IMR-90 (cell line): ENCODE measurements at regions not wholly inside any gene's neighbourhood (a gene's known extent, or its start where the extent isn't known, plus 50 kb on each side); places are given as distances from the start of the nearest gene placed in this dataset.

Source experiments
- ATAC-seq: fragments of 200-7000 bp; cut with Tn5 transposase; 2 replicates; pipeline ENCODE4 v1.9.1; 2020; ENCODE audit warnings: low read depth, mild to moderate bottlenecking, moderate library complexity
- BruUV-seq: library from RNA; stranded (reverse); fragments of 400-500 nt; replicated peaks from 2 replicates; lab custom pipeline; 2021; lab: Mats Ljungman, UMichigan
- CTCF ChIA-PET: fragments of 300-600 bp; formaldehyde crosslinking; extraction: SDS; loops from one replicate; lab custom pipeline; 2021; ENCODE audit warnings: antibody characterized with exemption; lab: Yijun Ruan, JAX
- POLR2A ChIA-PET: fragments of 300-600 bp; sonication (Branson Sonifier 250); formaldehyde crosslinking; loops from one replicate; lab custom pipeline; 2022; ENCODE audit warnings: antibody characterized with exemption; ENCODE audit not compliant: unreplicated experiment; lab: Charles Lee
- DNase-seq: peaks from one replicate; pipeline ENCODE4 v3.0.0; 2013
- H2AFZ ChIP-seq: replicated peaks from 2 replicates; pipeline ENCODE3; 2013; ENCODE audit warnings: low read length, mild to moderate bottlenecking; ENCODE audit not compliant: poor library complexity
- H2AK5ac ChIP-seq: 2 replicates; pipeline ENCODE4 v1.6.1; 2013; ENCODE audit warnings: low read depth, low read length, inconsistent platforms
- H2AK9ac ChIP-seq: replicated peaks from 2 replicates; pipeline ENCODE3; 2013; ENCODE audit warnings: mild to moderate bottlenecking, low read depth, low read length, moderate library complexity; ENCODE audit not compliant: poor library complexity
- H2BK120ac ChIP-seq: 2 replicates; pipeline ENCODE4 v1.6.1; 2013; ENCODE audit warnings: low read depth, low read length, inconsistent platforms
- H2BK15ac ChIP-seq: 3 replicates; pipeline ENCODE4 v1.6.1; 2013; ENCODE audit warnings: low read depth, low read length, inconsistent platforms
- H2BK20ac ChIP-seq: 2 replicates; pipeline ENCODE4 v1.6.1; 2013; ENCODE audit warnings: low read depth, mild to moderate bottlenecking, inconsistent platforms, low read length, moderate library complexity
- H2BK5ac ChIP-seq: 2 replicates; pipeline ENCODE4 v1.6.1; 2013; ENCODE audit warnings: mild to moderate bottlenecking, low read depth, low read length, inconsistent platforms; ENCODE audit not compliant: poor library complexity, severe bottlenecking
- H3K14ac ChIP-seq: replicated peaks from 2 replicates; pipeline ENCODE4 v1.6.1; 2013; ENCODE audit warnings: low read depth, low read length, inconsistent platforms
- H3K18ac ChIP-seq: 2 replicates; pipeline ENCODE4 v1.6.1; 2013; ENCODE audit warnings: low read depth, low read length, control low read depth
- H3K23ac ChIP-seq: 2 replicates; pipeline ENCODE4 v1.6.1; 2013; ENCODE audit warnings: low read depth, low read length, inconsistent platforms
- H3K27ac ChIP-seq: 2 replicates; pipeline ENCODE4 v1.5.1; 2013; ENCODE audit warnings: mild to moderate bottlenecking, control low read depth, low read length; ENCODE audit not compliant: insufficient read depth
- H3K27me3 ChIP-seq: 2 replicates; pipeline ENCODE4 v1.6.1; 2013; ENCODE audit warnings: low read length; ENCODE audit not compliant: control insufficient read depth, insufficient read depth
- H3K36me3 ChIP-seq: 2 replicates; pipeline ENCODE4 v1.6.1; 2013; ENCODE audit warnings: low read length, mixed read lengths; ENCODE audit not compliant: control insufficient read depth, insufficient read depth
- H3K4ac ChIP-seq: 2 replicates; pipeline ENCODE4 v1.6.1; 2013; ENCODE audit warnings: low read depth, low read length, inconsistent platforms
- H3K4me1 ChIP-seq: 2 replicates; pipeline ENCODE4 v1.6.1; 2013; ENCODE audit warnings: low read length, mixed read lengths; ENCODE audit not compliant: control insufficient read depth, insufficient read depth
- H3K4me2 ChIP-seq: 2 replicates; pipeline ENCODE4 v1.6.1; 2013; ENCODE audit warnings: low read depth, mild to moderate bottlenecking, control low read depth, low read length, moderate library complexity
- H3K4me3 ChIP-seq: 2 replicates; pipeline ENCODE4 v1.5.1; 2013; ENCODE audit warnings: low read depth, mild to moderate bottlenecking, control low read depth, low read length, moderate library complexity; ENCODE audit not compliant: insufficient read depth
- H3K56ac ChIP-seq: 2 replicates; pipeline ENCODE4 v1.6.1; 2013; ENCODE audit warnings: low read length, inconsistent platforms; ENCODE audit not compliant: insufficient read depth; ENCODE audit errors: extremely low read depth
- H3K79me1 ChIP-seq, 2 experiments: 2 replicates each; pipeline ENCODE4 v1.6.1; 2013; ENCODE audit warnings: low read length in 2 of 2, inconsistent platforms in 1 of 2, low read depth in 1 of 2
- H3K9ac ChIP-seq: 2 replicates; pipeline ENCODE4 v1.6.1; 2013; ENCODE audit warnings: low read depth, low read length, control low read depth
- H3K9me1 ChIP-seq: 2 replicates; pipeline ENCODE4 v1.6.1; 2013; ENCODE audit warnings: low read length, inconsistent platforms; ENCODE audit not compliant: insufficient read depth
- H3K9me3 ChIP-seq: 2 replicates; pipeline ENCODE4 v1.6.1; 2013; ENCODE audit warnings: low read length; ENCODE audit not compliant: control insufficient read depth, insufficient read depth
- H4K20me1 ChIP-seq: 2 replicates; pipeline ENCODE4 v1.6.1; 2013; ENCODE audit warnings: low read length, inconsistent platforms; ENCODE audit not compliant: insufficient read depth
- H4K5ac ChIP-seq: 2 replicates; pipeline ENCODE4 v1.6.1; 2013; ENCODE audit warnings: mild to moderate bottlenecking, low read depth, low read length, control low read depth
- H4K8ac ChIP-seq, 2 experiments: 2 replicates each; pipeline ENCODE4 v1.6.1; 2013; ENCODE audit warnings: low read depth in 2 of 2, low read length in 2 of 2, control low read depth in 1 of 2, inconsistent platforms in 1 of 2
- H4K91ac ChIP-seq: 2 replicates; pipeline ENCODE4 v1.6.1; 2013; ENCODE audit warnings: low read depth, low read length, inconsistent platforms; ENCODE audit not compliant: insufficient read depth
- CHD1 ChIP-seq: IDR thresholded peaks from 2 replicates; pipeline ENCODE4 v1.6.1; 2012; ENCODE audit warnings: low read depth, low read length, improper control_type of control experiment
- MAFK ChIP-seq: IDR thresholded peaks from 2 replicates; pipeline ENCODE4 v1.6.1; 2012; ENCODE audit warnings: low read depth, low read length, improper control_type of control experiment
- MAZ ChIP-seq: IDR thresholded peaks from 2 replicates; pipeline ENCODE4 v1.6.1; 2012; ENCODE audit warnings: low read depth, mild to moderate bottlenecking, low read length, improper control_type of control experiment, moderate library complexity, borderline replicate concordance
- MXI1 ChIP-seq: IDR thresholded peaks from 2 replicates; pipeline ENCODE4 v1.6.1; 2012; ENCODE audit warnings: low read depth, mild to moderate bottlenecking, low read length, moderate library complexity, borderline replicate concordance
- RCOR1 ChIP-seq: IDR thresholded peaks from 2 replicates; pipeline ENCODE4 v1.6.1; 2012; ENCODE audit warnings: mild to moderate bottlenecking, low read length, improper control_type of control experiment; ENCODE audit not compliant: insufficient replicate concordance
- USF2 ChIP-seq: fragments of 150-350 bp; IDR thresholded peaks from 2 replicates; pipeline ENCODE4 v1.6.1; 2017; ENCODE audit warnings: mild to moderate bottlenecking, antibody characterized with exemption, low read length, low read depth
- WGBS, 2 experiments: methylation state at CpG; one replicate each; pipeline versions ENCODE4 v1.1.5 to v1.1.7; 2013; ENCODE audit warnings: missing lambda C conversion rate in 2 of 2; ENCODE audit not compliant: insufficient read length in 1 of 2; ENCODE audit errors: extremely low coverage in 2 of 2; 5-methylcytosine and 5-hydroxymethylcytosine counted together
- dilution Hi-C: fragments of 300-500 bp; cut with HindIII; formaldehyde crosslinking; loops from one replicate; pipeline ENCODE4 v1.14.3; 2018; ENCODE audit warnings: low sequenced_read_pairs; ENCODE audit not compliant: unreplicated experiment
- in situ Hi-C: fragments of 300-500 bp; cut with MboI; formaldehyde crosslinking; loops from 3 replicates; pipeline ENCODE4 v1.14.3; 2019; ENCODE audit warnings: low sequenced_read_pairs, inconsistent platforms, mixed read lengths
- intact Hi-C: fragments of 100-400 bp; cut with micrococcal nuclease; formaldehyde crosslinking; loops from 2 replicates; pipeline ENCODE4 v1.10.0; 2022

- Histone ChIP-seq H4K91ac (no peak overlapping the region), H2AK9ac (no peak overlapping the region), H2BK5ac (no peak overlapping the region), H3K18ac (no peak overlapping the region), H2BK120ac (no peak overlapping the region), H3K14ac (no peak overlapping the region), H2BK15ac (no peak overlapping the region), H2AFZ (no peak overlapping the region), H3K9me1 (no peaks in the 10 kb centered on the region), H3K9ac (no peak overlapping the region), H3K4ac (no peak overlapping the region), H3K79me1 (no peaks in the 10 kb centered on the region), H4K5ac (no peak overlapping the region), H2AK5ac (no peak overlapping the region), H3K27ac (no peak overlapping the region), H3K36me3 (no peaks in the 10 kb centered on the region), H2BK20ac (no peak overlapping the region), H3K4me1 (no peaks in the 10 kb centered on the region), H3K56ac (no peak overlapping the region), H3K4me3 (no peak overlapping the region), H4K8ac (no peak overlapping the region), H3K9me3 (no peaks in the 10 kb centered on the region), H3K27me3 (no peaks in the 10 kb centered on the region), H3K23ac (no peak overlapping the region), H4K20me1 (no peaks in the 10 kb centered on the region), H3K4me2 (no peak overlapping the region)
- intact Hi-C loops (no loop called here), in situ Hi-C loops (no loop called here), dilution Hi-C loops (no loop called here)
- TF ChIP-seq MXI1 (no peak), MAFK (no peak), MAZ (no peak), USF2 (no peak), RCOR1 (no peak), CHD1 (no peak)
- WGBS, 2 experiments = no CpG with 5 or more reads among the region's 1 CpG
- ATAC-seq = no peak
- no peak for DNase-seq
- no TSS peak for BruUV-seq
- ChIA-PET POLR2A (no interaction called here), CTCF (no interaction called here)
Measured at GRCh38 chr11:15490535-15490934, 375.8 kb downstream of the INSC start.
